ENCODE measurements at regions not wholly inside any gene's neighbourhood (a gene's known extent, or its start where the extent isn't known, plus 50 kb on each side); places are given as distances from the start of the nearest gene placed in this dataset.

- Histone ChIP-seq H4K12ac (ENCODE audit: low read depth, low read length) (no peak overlapping the region), H3K4me3 (ENCODE audit: low read depth, low read length) (no peak overlapping the region), H3K79me1 (ENCODE audit: low read length) (no peaks in the 10 kb centered on the region), H2AK5ac (ENCODE audit: low read length) (no peak overlapping the region), H3K27ac (ENCODE audit: low read depth, low read length) (no peak overlapping the region), H2BK12ac (ENCODE audit: low read length) (no peak overlapping the region), H3K23ac (ENCODE audit: low read length) (no peak overlapping the region), H2AFZ (ENCODE audit: insufficient read depth, low read length, poor library complexity) (no peak overlapping the region), H3K27me3 (ENCODE audit: insufficient read depth, low read length) (no peaks in the 10 kb centered on the region), H3K9ac (ENCODE audit: low read length) (no peak overlapping the region), H3K9me3 (ENCODE audit: insufficient read depth, low read depth, low read length) (no peaks in the 10 kb centered on the region), H3K79me2 (ENCODE audit: control insufficient read depth, insufficient read depth, low read length, poor library complexity) (no peaks in the 10 kb centered on the region), H3K4ac (ENCODE audit: low read depth, low read length) (no peak overlapping the region), H4K91ac (ENCODE audit: low read depth, low read length) (no peak overlapping the region), H3K4me1 (ENCODE audit: control insufficient read depth in 1 of 2, insufficient read depth in 2 of 2, low read length in 2 of 2) (peaks cover 0 to 5% of the 10 kb centered on the region in 2 experiments), H2BK5ac (ENCODE audit: low read depth, low read length, poor library complexity) (no peak overlapping the region), H3K4me2 (ENCODE audit: low read length) (no peak overlapping the region), H3K14ac (ENCODE audit: low read length) (no peak overlapping the region), H3K36me3 (ENCODE audit: control insufficient read depth in 1 of 2, insufficient read depth in 2 of 2, low read length in 2 of 2) (no peaks in the 10 kb centered on the region), H2BK120ac (ENCODE audit: insufficient read depth, low read length, poor library complexity) (no peak overlapping the region), H3K18ac (ENCODE audit: low read length) (no peak overlapping the region), H4K8ac (ENCODE audit: low read depth, low read length) (no peak overlapping the region)
- no CpG with 5 or more reads among the region's 1 CpG for WGBS (ENCODE audit: extremely low coverage, insufficient coverage, insufficient read length)
- no peak for DNase-seq
These were observed 207.8 kb upstream of the CTBP2 start for GRCh38 chr10:125368146-125368545.

- H3K14ac ChIP-seq (ENCODE audit: low read length), result no peak overlapping the region
- no peak overlapping the region for H3K4ac ChIP-seq (ENCODE audit: low read depth, low read length)
- H2BK5ac ChIP-seq (ENCODE audit: low read depth, low read length, poor library complexity), result no peak overlapping the region
- no peak for DNase-seq
- H3K18ac ChIP-seq (ENCODE audit: low read length), result no peak overlapping the region
- no peaks in the 10 kb centered on the region for H3K27me3 ChIP-seq (ENCODE audit: insufficient read depth, low read length)
- H4K91ac ChIP-seq (ENCODE audit: low read depth, low read length), result no peak overlapping the region
- H3K4me2 ChIP-seq (ENCODE audit: low read length), result no peak overlapping the region
- no peak overlapping the region for H3K4me3 ChIP-seq (ENCODE audit: low read depth, low read length)
- no peak overlapping the region for H2AK5ac ChIP-seq (ENCODE audit: low read length)
- H3K4me1 ChIP-seq (ENCODE audit: control insufficient read depth in 1 of 2, insufficient read depth in 2 of 2, low read length in 2 of 2), result no peaks in the 10 kb centered on the region
- H3K36me3 ChIP-seq (ENCODE audit: control insufficient read depth in 1 of 2, insufficient read depth in 2 of 2, low read length in 2 of 2), result no peaks in the 10 kb centered on the region
- no peaks in the 10 kb centered on the region for H3K79me2 ChIP-seq (ENCODE audit: control insufficient read depth, insufficient read depth, low read length, poor library complexity)
- no peaks in the 10 kb centered on the region for H3K9me3 ChIP-seq (ENCODE audit: insufficient read depth, low read depth, low read length)
- no peak overlapping the region for H4K8ac ChIP-seq (ENCODE audit: low read depth, low read length)
- H2BK12ac ChIP-seq (ENCODE audit: low read length), result no peak overlapping the region
- no peak overlapping the region for H2AFZ ChIP-seq (ENCODE audit: insufficient read depth, low read length, poor library complexity)
- H3K27ac ChIP-seq (ENCODE audit: low read depth, low read length), result no peak overlapping the region
- no peak overlapping the region for H2BK120ac ChIP-seq (ENCODE audit: insufficient read depth, low read length, poor library complexity)
- no peak overlapping the region for H4K12ac ChIP-seq (ENCODE audit: low read depth, low read length)
- no peak overlapping the region for H3K9ac ChIP-seq (ENCODE audit: low read length)
- H3K23ac ChIP-seq (ENCODE audit: low read length), result no peak overlapping the region
- no peaks in the 10 kb centered on the region for H3K79me1 ChIP-seq (ENCODE audit: low read length)
These were observed 203.4 kb upstream of the CTBP2 start for GRCh38 chr10:125363791-125364190.

- Histone ChIP-seq H3K4me3 (ENCODE audit: low read depth, low read length) (no peak overlapping the region), H3K9ac (ENCODE audit: low read length) (no peak overlapping the region), H3K4me2 (ENCODE audit: low read length) (no peak overlapping the region), H3K23ac (ENCODE audit: low read length) (no peak overlapping the region), H4K91ac (ENCODE audit: low read depth, low read length) (no peak overlapping the region), H3K14ac (ENCODE audit: low read length) (no peak overlapping the region), H3K79me2 (ENCODE audit: control insufficient read depth, insufficient read depth, low read length, poor library complexity) (no peaks in the 10 kb centered on the region), H4K12ac (ENCODE audit: low read depth, low read length) (no peak overlapping the region), H2AFZ (ENCODE audit: insufficient read depth, low read length, poor library complexity) (no peak overlapping the region), H2BK120ac (ENCODE audit: insufficient read depth, low read length, poor library complexity) (no peak overlapping the region), H3K4me1 (ENCODE audit: control insufficient read depth in 1 of 2, insufficient read depth in 2 of 2, low read length in 2 of 2) (no peaks in the 10 kb centered on the region), H3K36me3 (ENCODE audit: control insufficient read depth in 1 of 2, insufficient read depth in 2 of 2, low read length in 2 of 2) (no peaks in the 10 kb centered on the region), H3K27ac (ENCODE audit: low read depth, low read length) (no peak overlapping the region), H3K4ac (ENCODE audit: low read depth, low read length) (no peak overlapping the region), H3K79me1 (ENCODE audit: low read length) (no peaks in the 10 kb centered on the region), H3K9me3 (ENCODE audit: insufficient read depth, low read depth, low read length) (no peaks in the 10 kb centered on the region), H3K27me3 (ENCODE audit: insufficient read depth, low read length) (no peaks in the 10 kb centered on the region), H4K8ac (ENCODE audit: low read depth, low read length) (no peak overlapping the region), H3K18ac (ENCODE audit: low read length) (no peak overlapping the region), H2BK12ac (ENCODE audit: low read length) (no peak overlapping the region), H2AK5ac (ENCODE audit: low read length) (no peak overlapping the region), H2BK5ac (ENCODE audit: low read depth, low read length, poor library complexity) (no peak overlapping the region)
- DNase-seq, result no peak
- no CpG with 5 or more reads among the region's 2 CpGs for WGBS (ENCODE audit: extremely low coverage, insufficient coverage, insufficient read length)
These were observed 202.6 kb upstream of the CTBP2 start for GRCh38 chr10:125362950-125363349.

GRCh38 chr10:125359401-125359800, 199.0 kb upstream of the CTBP2 start:
- no peaks in the 10 kb centered on the region for H3K27me3 ChIP-seq (ENCODE audit: insufficient read depth, low read length)
- no peak for DNase-seq
- H3K9ac ChIP-seq (ENCODE audit: low read length), result no peak overlapping the region
- H2BK5ac ChIP-seq (ENCODE audit: low read depth, low read length, poor library complexity), result no peak overlapping the region
- peaks cover 2% of the 10 kb centered on the region for H3K9me3 ChIP-seq (ENCODE audit: insufficient read depth, low read depth, low read length)
- H4K12ac ChIP-seq (ENCODE audit: low read depth, low read length), result no peak overlapping the region
- no peak overlapping the region for H2BK120ac ChIP-seq (ENCODE audit: insufficient read depth, low read length, poor library complexity)
- no peaks in the 10 kb centered on the region for H3K79me1 ChIP-seq (ENCODE audit: low read length)
- no peak overlapping the region for H3K4ac ChIP-seq (ENCODE audit: low read depth, low read length)
- no peak overlapping the region for H3K27ac ChIP-seq (ENCODE audit: low read depth, low read length)
- no peak overlapping the region for H3K18ac ChIP-seq (ENCODE audit: low read length)
- H3K36me3 ChIP-seq (ENCODE audit: control insufficient read depth in 1 of 2, insufficient read depth in 2 of 2, low read length in 2 of 2), result no peaks in the 10 kb centered on the region
- H2AK5ac ChIP-seq (ENCODE audit: low read length), result no peak overlapping the region
- no peak overlapping the region for H4K8ac ChIP-seq (ENCODE audit: low read depth, low read length)
- H3K23ac ChIP-seq (ENCODE audit: low read length), result no peak overlapping the region
- no peak overlapping the region for H3K4me2 ChIP-seq (ENCODE audit: low read length)
- no peak overlapping the region for H3K4me3 ChIP-seq (ENCODE audit: low read depth, low read length)
- no peaks in the 10 kb centered on the region for H3K79me2 ChIP-seq (ENCODE audit: control insufficient read depth, insufficient read depth, low read length, poor library complexity)
- no peaks in the 10 kb centered on the region for H3K4me1 ChIP-seq (ENCODE audit: control insufficient read depth in 1 of 2, insufficient read depth in 2 of 2, low read length in 2 of 2)
- no peak overlapping the region for H2BK12ac ChIP-seq (ENCODE audit: low read length)
- no peak overlapping the region for H3K14ac ChIP-seq (ENCODE audit: low read length)
- no peak overlapping the region for H4K91ac ChIP-seq (ENCODE audit: low read depth, low read length)
- H2AFZ ChIP-seq (ENCODE audit: insufficient read depth, low read length, poor library complexity), result no peak overlapping the region

- no peak overlapping the region for H4K12ac ChIP-seq (ENCODE audit: low read depth, low read length)
- H3K23ac ChIP-seq (ENCODE audit: low read length), result no peak overlapping the region
- H4K91ac ChIP-seq (ENCODE audit: low read depth, low read length), result no peak overlapping the region
- no peak overlapping the region for H2BK5ac ChIP-seq (ENCODE audit: low read depth, low read length, poor library complexity)
- no peaks in the 10 kb centered on the region for H3K27me3 ChIP-seq (ENCODE audit: insufficient read depth, low read length)
- no peak overlapping the region for H2AK5ac ChIP-seq (ENCODE audit: low read length)
- no peaks in the 10 kb centered on the region for H3K79me1 ChIP-seq (ENCODE audit: low read length)
- no peak overlapping the region for H2BK120ac ChIP-seq (ENCODE audit: insufficient read depth, low read length, poor library complexity)
- H3K27ac ChIP-seq (ENCODE audit: low read depth, low read length), result no peak overlapping the region
- H3K36me3 ChIP-seq (ENCODE audit: control insufficient read depth in 1 of 2, insufficient read depth in 2 of 2, low read length in 2 of 2), result no peaks in the 10 kb centered on the region
- no peaks in the 10 kb centered on the region for H3K79me2 ChIP-seq (ENCODE audit: control insufficient read depth, insufficient read depth, low read length, poor library complexity)
- no peak overlapping the region for H3K14ac ChIP-seq (ENCODE audit: low read length)
- no peak overlapping the region for H3K18ac ChIP-seq (ENCODE audit: low read length)
- no peak overlapping the region for H3K4ac ChIP-seq (ENCODE audit: low read depth, low read length)
- no peak overlapping the region for H4K8ac ChIP-seq (ENCODE audit: low read depth, low read length)
- no peak overlapping the region for H3K9ac ChIP-seq (ENCODE audit: low read length)
- no peak overlapping the region for H3K4me2 ChIP-seq (ENCODE audit: low read length)
- WGBS (ENCODE audit: extremely low coverage, insufficient coverage, insufficient read length), result no CpG with 5 or more reads among the region's 17 CpGs
- H3K4me3 ChIP-seq (ENCODE audit: low read depth, low read length), result no peak overlapping the region
- no peaks in the 10 kb centered on the region for H3K4me1 ChIP-seq (ENCODE audit: control insufficient read depth in 1 of 2, insufficient read depth in 2 of 2, low read length in 2 of 2)
- H2AFZ ChIP-seq (ENCODE audit: insufficient read depth, low read length, poor library complexity), result no peak overlapping the region
- H3K9me3 ChIP-seq (ENCODE audit: insufficient read depth, low read depth, low read length), result peaks cover 2% of the 10 kb centered on the region
- no peak for DNase-seq
- H2BK12ac ChIP-seq (ENCODE audit: low read length), result no peak overlapping the region
These were observed 195.3 kb upstream of the CTBP2 start for GRCh38 chr10:125355657-125356056.
